Iris pigment epithelial cell (primary cell): ENCODE measurements at regions not wholly inside any gene's neighbourhood (a gene's known extent, or its start where the extent isn't known, plus 50 kb on each side); places are given as distances from the start of the nearest gene placed in this dataset.

Experiments used
- DNase-seq: peaks from one replicate; pipeline ENCODE4 v3.0.0-alpha.2; 2011; ENCODE audit warnings: low read depth

- DNase-seq, result no peak
These were observed 169.7 kb downstream of the IGLL1 start for GRCh38 chr22:23410411-23410810.

GRCh38 chr22:23409976-23410375 is 170.1 kb downstream of the IGLL1 start:
- DNase-seq, result no peak

GRCh38 chr22:23408321-23408720 is 171.8 kb downstream of the IGLL1 start:
- DNase-seq, result no peak

GRCh38 chr22:23405366-23405851 is 174.7 kb downstream of the IGLL1 start:
- DNase-seq, result no peak

- no peak for DNase-seq
These were observed 175.3 kb downstream of the IGLL1 start for GRCh38 chr22:23404689-23405365.

GRCh38 chr22:23403720-23404688 is 176.1 kb downstream of the IGLL1 start:
- no peak for DNase-seq

GRCh38 chr22:23403152-23403719 is 176.9 kb downstream of the IGLL1 start:
- no peak for DNase-seq

- DNase-seq, result peak; percentile 53
These were observed 177.6 kb downstream of the IGLL1 start for GRCh38 chr22:23402275-23403151.

GRCh38 chr22:23401910-23402274 is 178.2 kb downstream of the IGLL1 start:
- no peak for DNase-seq

GRCh38 chr22:23401111-23401909 is 178.8 kb downstream of the IGLL1 start:
- DNase-seq, result peak; percentile 67

GRCh38 chr22:23400286-23400981 is 179.7 kb downstream of the IGLL1 start:
- no peak for DNase-seq

GRCh38 chr22:23399367-23400285 is 180.5 kb downstream of the IGLL1 start:
- DNase-seq, result no peak

GRCh38 chr22:23398701-23399366 is 181.3 kb downstream of the IGLL1 start:
- DNase-seq, result no peak

- DNase-seq, result no peak
These were observed 182.2 kb downstream of the IGLL1 start for GRCh38 chr22:23397613-23398567.

GRCh38 chr22:23397008-23397612 is 183.0 kb downstream of the IGLL1 start:
- DNase-seq, result no peak

- DNase-seq, result no peak
These were observed 183.6 kb downstream of the IGLL1 start for GRCh38 chr22:23396362-23397007.
